ENCODE measurements at regions not wholly inside any gene's neighbourhood (a gene's known extent, or its start where the extent isn't known, plus 50 kb on each side); places are given as distances from the start of the nearest gene placed in this dataset.

DNA sequence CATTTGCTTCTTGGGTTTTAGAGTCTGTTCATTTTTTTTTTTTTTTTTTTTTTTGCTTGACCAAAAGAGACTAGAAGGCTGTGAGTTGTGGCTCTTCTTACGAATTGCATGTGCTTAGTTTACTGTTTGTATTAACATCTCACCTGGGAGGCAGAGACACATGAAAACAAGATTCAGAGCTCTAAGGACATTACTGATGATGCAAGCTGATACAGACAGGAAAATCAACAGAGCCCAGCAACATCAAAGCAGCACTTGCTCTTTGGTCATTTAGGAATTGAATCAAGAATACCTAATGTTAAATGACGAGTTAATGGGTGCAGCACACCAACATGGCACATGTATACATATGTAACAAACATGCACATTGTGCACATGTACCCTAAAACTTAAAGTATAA, 55.7 kb upstream of the HS3ST5 start:
- 38 to 71% methylated on average over 2 of the region's 2 CpGs for WGBS, 2 donors
- TF ChIP-seq EP300 (IDR thresholded peaks at IDR 0.05): no peak
- no peak for TF ChIP-seq POLR2AphosphoS5 (IDR thresholded peaks at IDR 0.05)
- TF ChIP-seq POLR2A (IDR thresholded peaks at IDR 0.05): no peak
- TF ChIP-seq, protein P1, sequence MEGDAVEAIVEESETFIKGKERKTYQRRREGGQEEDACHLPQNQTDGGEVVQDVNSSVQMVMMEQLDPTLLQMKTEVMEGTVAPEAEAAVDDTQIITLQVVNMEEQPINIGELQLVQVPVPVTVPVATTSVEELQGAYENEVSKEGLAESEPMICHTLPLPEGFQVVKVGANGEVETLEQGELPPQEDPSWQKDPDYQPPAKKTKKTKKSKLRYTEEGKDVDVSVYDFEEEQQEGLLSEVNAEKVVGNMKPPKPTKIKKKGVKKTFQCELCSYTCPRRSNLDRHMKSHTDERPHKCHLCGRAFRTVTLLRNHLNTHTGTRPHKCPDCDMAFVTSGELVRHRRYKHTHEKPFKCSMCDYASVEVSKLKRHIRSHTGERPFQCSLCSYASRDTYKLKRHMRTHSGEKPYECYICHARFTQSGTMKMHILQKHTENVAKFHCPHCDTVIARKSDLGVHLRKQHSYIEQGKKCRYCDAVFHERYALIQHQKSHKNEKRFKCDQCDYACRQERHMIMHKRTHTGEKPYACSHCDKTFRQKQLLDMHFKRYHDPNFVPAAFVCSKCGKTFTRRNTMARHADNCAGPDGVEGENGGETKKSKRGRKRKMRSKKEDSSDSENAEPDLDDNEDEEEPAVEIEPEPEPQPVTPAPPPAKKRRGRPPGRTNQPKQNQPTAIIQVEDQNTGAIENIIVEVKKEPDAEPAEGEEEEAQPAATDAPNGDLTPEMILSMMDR (IDR thresholded peaks at IDR 0.05): no peak
- Histone ChIP-seq H3K4me1 (no peaks in the 10 kb centered on the region), H3K27ac (no peak overlapping the region), H3K4me3 (no peak overlapping the region), H3K9me3 (no peaks in the 10 kb centered on the region), H3K27me3 (no peaks in the 10 kb centered on the region), H3K36me3 (no peaks in the 10 kb centered on the region)
- no peak for DNase-seq
- intact Hi-C loops (cut with DNase I): no loop called here

Small RNA genes in the stretch of these regions (small RNA-seq; reads per million reads assigned to genes)
- gene AL606845.1: 0 reads per million in 3 donors
- gene RNU6-475P: 0 reads per million in 3 donors
